HG03378 (cell line): ENCODE measurements at regions not wholly inside any gene's neighbourhood (a gene's known extent, or its start where the extent isn't known, plus 50 kb on each side); places are given as distances from the start of the nearest gene placed in this dataset.

Source experiments
- ATAC-seq: cut with Tn5 transposase; IDR thresholded peaks from one replicate; pipeline ENCODE4 v1.9.1; 2021; ENCODE audit warnings: mild to moderate bottlenecking, moderate library complexity; ENCODE audit not compliant: unreplicated experiment

GRCh38 chr3:106208251-106208650, 339.4 kb upstream of the CBLB start:
- ATAC-seq, result no peak

DNA sequence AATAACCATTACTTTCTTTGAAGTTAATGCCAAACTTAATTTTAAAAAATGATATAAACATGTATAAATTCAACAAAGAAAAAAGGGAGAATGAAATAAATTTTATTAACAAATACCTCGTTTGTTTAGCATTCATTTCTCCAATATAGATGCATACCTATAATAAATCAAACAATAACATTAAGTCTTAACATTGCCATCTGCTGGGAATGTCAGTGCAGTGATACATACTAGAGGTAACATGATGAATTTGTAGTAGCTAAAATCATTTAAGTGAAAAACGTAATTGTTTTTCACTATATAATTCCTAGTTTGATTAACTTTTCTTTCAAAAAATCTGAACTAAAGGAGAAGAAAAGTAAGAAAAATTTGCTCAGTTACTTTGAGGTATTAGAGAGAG, 340.2 kb upstream of the CBLB start:
- ATAC-seq, result no peak

GRCh38 chr3:106209482-106209881, 340.7 kb upstream of the CBLB start:
- ATAC-seq, result no peak

- no peak for ATAC-seq
Measured at GRCh38 chr3:106210923-106211322, 342.1 kb upstream of the CBLB start.

GRCh38 chr3:106212665-106213222, 343.9 kb upstream of the CBLB start:
- no peak for ATAC-seq

DNA sequence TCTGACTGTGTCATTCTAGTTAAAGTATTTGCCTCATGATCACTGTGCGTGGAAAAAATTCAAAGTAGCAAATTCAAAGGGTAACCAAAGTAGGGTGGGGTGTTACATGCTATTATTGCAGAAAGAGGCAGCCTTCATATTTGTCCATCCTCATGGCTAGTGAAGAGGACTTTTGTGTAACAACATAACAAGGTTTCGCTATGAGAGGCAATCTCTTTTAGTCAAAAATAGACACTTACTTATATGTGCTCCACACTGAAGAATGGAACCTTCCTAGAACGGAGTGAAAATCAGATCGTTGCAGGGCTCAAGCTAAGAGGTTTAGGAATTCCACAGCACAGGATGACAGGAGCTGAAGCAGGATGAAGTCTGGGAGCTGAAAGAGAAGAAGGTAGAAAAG, 345.1 kb upstream of the CBLB start:
- ATAC-seq, result no peak

DNA sequence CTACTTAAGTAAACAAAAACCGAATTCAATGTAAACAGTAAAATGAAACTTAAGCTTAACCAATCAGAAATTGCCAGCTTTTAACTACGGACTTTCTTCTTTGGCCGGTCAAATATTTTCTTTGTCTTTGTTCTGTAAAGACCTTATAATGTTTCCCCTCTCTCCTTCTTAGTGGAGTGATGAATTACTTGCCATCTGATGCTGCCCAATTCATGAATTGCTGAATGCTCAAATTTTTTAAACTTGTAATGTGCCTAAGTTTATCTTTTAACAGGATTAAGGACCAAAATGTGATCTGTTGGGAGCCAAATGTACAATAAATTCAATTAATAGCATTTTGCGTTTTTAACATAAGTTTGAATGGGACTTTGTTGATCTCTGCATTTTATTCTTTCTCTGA, 345.8 kb upstream of the CBLB start:
- no peak for ATAC-seq

DNA sequence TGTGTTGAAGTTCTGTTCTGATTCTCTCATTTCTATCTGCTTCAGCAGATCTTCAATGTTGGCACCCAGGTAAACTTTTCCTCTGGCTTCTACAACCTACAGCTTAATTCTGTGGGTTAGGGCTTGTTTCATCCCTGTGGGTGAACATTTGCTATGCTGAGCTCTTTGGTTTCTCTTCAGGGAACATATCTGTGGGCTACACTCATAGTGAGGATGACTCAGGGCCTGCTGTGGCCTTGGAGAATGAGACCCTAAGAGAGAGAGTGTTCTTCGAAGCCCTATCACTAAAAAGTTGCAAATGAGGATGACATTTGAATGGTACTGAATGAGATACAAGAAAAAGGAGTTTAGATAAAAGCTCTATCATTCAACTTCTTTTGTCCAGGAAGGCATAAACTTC, 346.2 kb upstream of the CBLB start:
- ATAC-seq, result no peak

- ATAC-seq, result no peak
Measured at GRCh38 chr3:106217745-106218144, 348.9 kb upstream of the CBLB start.

- no peak for ATAC-seq
Measured at GRCh38 chr3:106227068-106227467, 358.3 kb upstream of the CBLB start.

DNA sequence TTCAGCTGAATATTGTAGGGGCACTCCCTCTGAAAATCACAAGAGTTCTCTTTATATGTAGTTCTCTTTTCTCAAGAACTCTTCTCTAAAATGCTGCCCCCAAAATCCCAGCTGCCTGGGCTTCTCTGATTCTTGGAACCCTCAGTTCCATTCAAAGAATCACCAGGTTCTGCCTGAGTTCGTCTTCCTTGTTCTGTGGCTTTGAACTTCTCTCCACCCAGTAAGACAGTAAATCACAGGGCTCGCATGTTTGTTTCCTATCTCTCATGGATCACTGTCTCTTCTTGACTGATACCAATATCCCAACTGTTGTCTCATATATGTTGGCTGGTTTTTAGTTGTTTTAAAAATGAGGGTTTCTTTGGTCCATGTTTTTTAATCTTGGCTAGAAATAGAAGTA, 359.5 kb upstream of the CBLB start:
- ATAC-seq, result no peak

GRCh38 chr3:106229495-106230278, 360.9 kb upstream of the CBLB start:
- no peak for ATAC-seq

- ATAC-seq, result no peak
Measured at GRCh38 chr3:106231086-106231485, 362.3 kb upstream of the CBLB start.

GRCh38 chr3:106232956-106233355, 364.1 kb upstream of the CBLB start:
- no peak for ATAC-seq

- no peak for ATAC-seq
Measured at GRCh38 chr3:106239195-106239697, 370.4 kb upstream of the CBLB start.

DNA sequence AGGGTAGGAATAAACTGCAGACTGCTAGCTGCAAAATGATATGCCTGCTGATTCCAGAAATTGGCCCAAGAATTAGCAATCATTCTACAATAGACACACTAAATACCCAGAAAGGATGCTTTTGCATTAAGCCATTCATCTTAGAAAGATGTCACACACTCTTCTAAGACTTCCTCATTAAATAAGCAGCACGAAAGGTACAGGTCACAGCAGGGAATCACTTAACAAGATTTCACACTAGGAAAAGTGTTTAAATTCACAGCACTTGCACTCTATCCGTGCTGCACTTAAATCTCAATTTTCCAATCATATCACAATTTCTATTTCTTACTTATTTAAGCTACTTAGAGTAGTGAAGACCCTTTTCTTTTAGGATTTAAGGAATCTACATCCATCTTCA, 372.8 kb upstream of the CBLB start:
- ATAC-seq, result no peak

DNA sequence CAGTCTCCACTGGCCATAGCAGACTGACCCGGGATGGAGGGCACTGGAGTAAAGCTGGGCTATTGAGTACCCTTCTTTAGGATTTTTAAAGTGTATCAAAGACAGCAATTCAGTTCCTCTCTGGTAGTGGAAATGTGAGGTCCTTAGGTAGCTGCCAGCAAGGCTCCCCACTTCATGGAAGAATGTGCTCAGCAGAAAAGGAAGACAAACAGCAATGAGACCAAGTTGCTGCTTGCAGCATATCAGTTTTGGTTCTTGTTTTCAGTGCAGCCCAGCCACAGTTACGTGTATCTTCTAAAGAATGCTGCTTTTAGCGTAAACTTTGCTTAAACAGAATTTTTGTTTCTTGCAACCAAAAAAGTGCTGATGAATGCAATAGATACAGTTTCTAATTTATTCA, 374.0 kb upstream of the CBLB start:
- no peak for ATAC-seq

GRCh38 chr3:106245400-106245799, 376.6 kb upstream of the CBLB start:
- ATAC-seq, result no peak

DNA sequence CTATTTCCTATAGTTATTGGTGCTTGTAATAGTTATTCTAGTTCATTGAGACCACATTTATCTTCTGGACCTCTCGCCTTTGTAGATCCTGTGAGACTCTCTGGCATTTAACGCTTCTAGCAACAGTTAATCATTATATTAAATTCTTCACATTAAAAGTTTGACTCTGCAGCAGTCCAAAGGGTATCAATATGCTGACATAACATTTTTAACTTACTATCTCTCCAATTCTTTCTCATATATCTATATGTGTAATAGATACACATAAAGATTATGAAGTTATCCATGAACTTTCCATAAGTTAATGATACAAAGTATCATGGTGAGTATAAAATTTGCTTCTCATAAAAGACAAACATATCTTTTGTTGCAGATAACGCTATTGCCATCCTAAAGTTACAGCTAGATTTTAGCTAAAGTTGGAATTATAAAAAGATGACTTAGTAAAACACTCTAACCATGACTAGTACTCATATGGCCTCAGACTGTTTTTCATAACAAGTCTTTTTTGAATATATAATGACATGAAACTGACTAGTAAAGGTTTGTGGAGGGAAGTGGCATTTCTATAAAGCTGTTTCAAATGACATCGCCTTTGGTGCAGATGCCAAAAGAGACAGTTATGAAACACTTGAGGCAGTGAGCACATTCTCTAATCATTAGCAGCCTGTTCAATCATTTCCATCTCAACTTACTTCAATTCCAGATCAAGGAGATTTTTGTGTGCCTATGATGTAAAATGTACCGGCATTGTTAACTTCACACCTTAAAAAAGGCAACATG, 379.3 kb upstream of the CBLB start:
- peak; percentile 78 for ATAC-seq

DNA sequence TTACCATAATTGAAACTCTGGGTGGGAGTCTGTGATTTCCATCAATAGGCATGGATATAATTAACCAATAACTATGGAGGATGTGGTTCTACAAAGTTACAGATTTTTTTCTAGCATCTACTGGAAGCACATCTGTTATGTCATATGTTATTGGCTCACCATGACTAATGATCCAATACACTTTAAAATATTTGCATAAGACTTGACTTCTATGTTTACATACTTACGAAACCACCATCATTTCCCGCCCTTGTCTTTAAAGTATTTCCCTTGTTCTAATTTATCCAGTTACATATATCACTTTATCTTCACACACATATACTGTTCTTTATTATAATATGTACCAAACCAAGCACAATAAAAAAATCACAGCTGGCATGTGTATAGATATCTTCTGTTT, 380.3 kb upstream of the CBLB start:
- no peak for ATAC-seq

- ATAC-seq, result no peak
Measured at GRCh38 chr3:106249981-106250380, 381.2 kb upstream of the CBLB start.
